ENCODE measurements at regions not wholly inside any gene's neighbourhood (a gene's known extent, or its start where the extent isn't known, plus 50 kb on each side); places are given as distances from the start of the nearest gene placed in this dataset.

- Histone ChIP-seq H3K27me3 (no peaks in the 10 kb centered on the region), H3K4me1 (no peaks in the 10 kb centered on the region), H3K4me2 (no peak overlapping the region), H3K4me3 (no peak overlapping the region), H3K36me3 (peaks cover 3% of the 10 kb centered on the region; the same call in 1 of the 2 replicates), H3K9ac (no peak overlapping the region), H4K20me1 (no peaks in the 10 kb centered on the region), H3K27ac (no peak overlapping the region), H3K9me3 (peaks cover 61% of the 10 kb centered on the region)
- no peak for TF ChIP-seq Cebpa-rat (IDR thresholded peaks at IDR 0.05)
Measured at GRCh38 chr7:22645418-22646181, 81.4 kb upstream of the IL6 start.

GRCh38 chr7:22642454-22642853, 84.5 kb upstream of the IL6 start:
- H4K20me1 ChIP-seq: no peaks in the 10 kb centered on the region
- H3K4me3 ChIP-seq: no peak overlapping the region
- peaks cover 3% of the 10 kb centered on the region; the same call in 1 of the 2 replicates for H3K36me3 ChIP-seq
- H3K9me3 ChIP-seq: peaks cover 38% of the 10 kb centered on the region
- no peak overlapping the region for H3K27ac ChIP-seq
- no peak for TF ChIP-seq Cebpa-rat (IDR thresholded peaks at IDR 0.05)
- H3K4me1 ChIP-seq: no peaks in the 10 kb centered on the region
- no peaks in the 10 kb centered on the region for H3K27me3 ChIP-seq
- no peak overlapping the region for H3K9ac ChIP-seq
- no peak overlapping the region for H3K4me2 ChIP-seq

DNA sequence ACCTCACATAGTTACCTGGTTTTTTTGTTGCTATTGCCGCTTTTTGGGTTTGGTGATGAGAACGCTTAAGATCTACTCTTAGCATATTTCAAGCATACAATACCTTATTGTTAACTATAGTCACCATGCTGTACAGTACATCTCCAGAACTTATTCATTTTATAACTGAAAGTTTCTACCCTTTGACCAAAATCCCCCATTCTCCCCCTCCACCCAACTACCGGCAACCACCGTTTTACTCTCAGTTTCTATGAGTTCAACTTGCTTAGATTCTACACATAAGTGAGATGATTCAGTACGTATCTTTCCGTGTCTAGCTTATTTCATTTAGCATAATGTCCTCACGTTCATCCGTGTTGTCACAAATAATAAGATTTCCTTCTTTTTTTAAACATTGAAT, 86.7 kb upstream of the IL6 start:
- Histone ChIP-seq H3K27ac (no peak overlapping the region), H3K4me1 (no peaks in the 10 kb centered on the region), H3K9me3 (peaks cover 16% of the 10 kb centered on the region), H4K20me1 (no peaks in the 10 kb centered on the region), H3K27me3 (no peaks in the 10 kb centered on the region), H3K9ac (no peak overlapping the region), H3K4me3 (no peak overlapping the region), H3K36me3 (peaks cover 3% of the 10 kb centered on the region; the same call in 1 of the 2 replicates), H3K4me2 (no peak overlapping the region)
- TF ChIP-seq Cebpa-rat (IDR thresholded peaks at IDR 0.05): no peak

DNA sequence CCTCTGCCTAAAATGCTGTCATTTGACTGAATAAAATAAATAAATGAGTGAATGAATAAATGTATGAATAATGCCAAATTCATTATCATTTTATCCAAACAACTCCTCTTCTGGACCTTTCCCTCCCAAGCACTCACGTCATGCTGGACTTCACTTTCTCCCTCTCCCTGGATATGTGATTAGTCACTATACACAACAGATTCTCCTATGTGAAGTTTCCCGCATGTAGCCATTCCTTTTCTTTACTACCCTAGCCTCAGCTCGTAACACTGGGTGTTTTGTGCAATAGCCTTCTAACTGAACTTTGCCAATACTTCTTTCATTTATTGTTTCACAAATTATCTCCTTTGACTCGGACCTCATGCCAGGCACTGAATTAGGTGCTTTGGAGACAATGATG, 87.6 kb upstream of the IL6 start:
- Histone ChIP-seq H3K27me3 (no peaks in the 10 kb centered on the region), H4K20me1 (no peaks in the 10 kb centered on the region), H3K9me3 (peaks cover 9% of the 10 kb centered on the region), H3K9ac (no peak overlapping the region), H3K4me2 (no peak overlapping the region), H3K4me3 (no peak overlapping the region), H3K4me1 (no peaks in the 10 kb centered on the region), H3K27ac (no peak overlapping the region), H3K36me3 (peaks cover 1% of the 10 kb centered on the region; the same call in 1 of the 2 replicates)
- no peak for TF ChIP-seq Cebpa-rat (IDR thresholded peaks at IDR 0.05)

- H3K27ac ChIP-seq: no peak overlapping the region
- no peaks in the 10 kb centered on the region; the same call in 1 of the 2 replicates for H3K9me3 ChIP-seq
- no peaks in the 10 kb centered on the region for H3K4me1 ChIP-seq
- TF ChIP-seq Cebpa-rat (IDR thresholded peaks at IDR 0.05): no peak
- H3K36me3 ChIP-seq: no peaks in the 10 kb centered on the region
- H3K4me3 ChIP-seq: no peak overlapping the region
- H3K9ac ChIP-seq: no peak overlapping the region
- H3K27me3 ChIP-seq: no peaks in the 10 kb centered on the region
- no peak overlapping the region for H3K4me2 ChIP-seq
- H4K20me1 ChIP-seq: no peaks in the 10 kb centered on the region
Measured at GRCh38 chr7:22635349-22635748, 91.7 kb upstream of the IL6 start.

GRCh38 chr7:22633954-22634474, 93.0 kb upstream of the IL6 start:
- no peaks in the 10 kb centered on the region for H3K36me3 ChIP-seq
- no peak for TF ChIP-seq Cebpa-rat (IDR thresholded peaks at IDR 0.05)
- no peak overlapping the region for H3K4me2 ChIP-seq
- H3K4me1 ChIP-seq: no peaks in the 10 kb centered on the region
- H3K9ac ChIP-seq: no peak overlapping the region
- no peaks in the 10 kb centered on the region for H4K20me1 ChIP-seq
- H3K4me3 ChIP-seq: no peak overlapping the region
- H3K9me3 ChIP-seq: no peaks in the 10 kb centered on the region; the same call in 1 of the 2 replicates
- no peaks in the 10 kb centered on the region for H3K27me3 ChIP-seq
- no peak overlapping the region for H3K27ac ChIP-seq

- Histone ChIP-seq H3K27ac (no peak overlapping the region), H3K27me3 (no peaks in the 10 kb centered on the region), H3K4me3 (no peak overlapping the region), H4K20me1 (no peaks in the 10 kb centered on the region), H3K4me1 (no peaks in the 10 kb centered on the region), H3K36me3 (no peaks in the 10 kb centered on the region), H3K9me3 (no peaks in the 10 kb centered on the region; the same call in 1 of the 2 replicates), H3K9ac (no peak overlapping the region), H3K4me2 (no peak overlapping the region)
- TF ChIP-seq Cebpa-rat (IDR thresholded peaks at IDR 0.05): no peak
Measured at GRCh38 chr7:22633286-22633953, 93.6 kb upstream of the IL6 start.

DNA sequence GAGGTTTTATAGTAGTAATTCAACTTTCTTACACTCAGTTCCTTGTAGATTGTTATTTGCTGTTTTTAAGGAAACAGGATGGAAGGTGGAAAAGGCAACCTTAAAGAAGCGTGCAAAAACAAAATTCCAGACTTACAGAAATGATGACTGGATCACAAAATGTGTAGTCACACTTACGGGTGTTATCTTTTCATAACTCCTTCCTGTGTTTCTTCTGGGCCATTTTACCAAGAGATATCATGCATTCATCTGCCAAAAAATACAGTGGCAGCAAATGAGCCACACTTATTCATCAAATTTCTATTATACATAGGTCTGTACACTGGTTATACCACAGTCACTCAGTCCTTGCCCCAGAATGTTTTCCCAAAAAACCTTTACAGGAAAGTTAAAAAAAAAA, 94.3 kb upstream of the IL6 start:
- H3K36me3 ChIP-seq: no peaks in the 10 kb centered on the region
- no peaks in the 10 kb centered on the region for H3K27me3 ChIP-seq
- H3K27ac ChIP-seq: no peak overlapping the region
- no peaks in the 10 kb centered on the region; the same call in 1 of the 2 replicates for H3K9me3 ChIP-seq
- no peak for TF ChIP-seq Cebpa-rat (IDR thresholded peaks at IDR 0.05)
- no peak overlapping the region for H3K4me2 ChIP-seq
- no peaks in the 10 kb centered on the region for H4K20me1 ChIP-seq
- no peak overlapping the region for H3K9ac ChIP-seq
- H3K4me1 ChIP-seq: no peaks in the 10 kb centered on the region
- H3K4me3 ChIP-seq: no peak overlapping the region

DNA sequence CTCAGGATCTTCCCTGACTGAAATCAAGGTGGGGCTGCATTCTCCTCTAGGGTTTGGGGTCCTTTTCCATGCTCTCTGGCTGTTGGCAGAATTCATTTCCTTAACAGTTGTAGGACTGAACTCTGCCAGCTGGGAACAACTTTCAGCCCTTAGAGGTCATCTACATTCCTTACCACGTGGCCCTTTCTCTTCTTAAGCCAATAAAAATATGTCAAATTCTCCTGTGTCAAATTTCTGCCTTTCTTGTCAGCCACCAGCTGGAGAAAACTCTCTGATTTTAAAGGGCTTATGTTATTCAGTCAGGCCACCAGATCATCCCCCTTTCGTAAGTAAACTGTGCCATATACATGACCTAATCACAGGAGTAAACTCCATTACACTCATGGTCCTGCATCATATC, 95.3 kb upstream of the IL6 start:
- no peaks in the 10 kb centered on the region for H3K4me1 ChIP-seq
- H3K4me2 ChIP-seq: no peak overlapping the region
- no peaks in the 10 kb centered on the region for H4K20me1 ChIP-seq
- H3K27me3 ChIP-seq: no peaks in the 10 kb centered on the region
- no peaks in the 10 kb centered on the region for H3K36me3 ChIP-seq
- no peak overlapping the region for H3K27ac ChIP-seq
- no peak overlapping the region for H3K4me3 ChIP-seq
- H3K9ac ChIP-seq: no peak overlapping the region
- TF ChIP-seq Cebpa-rat (IDR thresholded peaks at IDR 0.05): no peak
- no peaks in the 10 kb centered on the region for H3K9me3 ChIP-seq

DNA sequence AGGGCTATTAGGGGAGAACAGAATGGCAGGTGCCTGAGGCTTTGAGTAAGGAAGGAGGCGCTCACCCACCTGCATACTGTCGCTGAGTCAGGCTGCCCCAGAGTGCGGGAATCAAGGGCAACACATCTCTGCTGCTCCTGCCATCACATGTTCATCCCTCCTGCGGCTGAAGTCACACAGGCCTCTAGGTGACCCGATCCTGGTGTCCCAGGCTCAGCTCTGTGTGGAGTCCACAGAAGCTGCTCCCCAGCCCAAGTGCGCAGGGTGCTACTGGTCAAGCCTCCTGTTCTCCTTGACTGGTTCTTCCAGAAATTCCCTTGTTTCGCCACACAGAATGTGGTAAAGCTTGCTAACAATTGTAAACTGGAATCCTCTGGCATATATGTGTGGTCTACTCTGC, 96.9 kb upstream of the IL6 start:
- H3K9ac ChIP-seq: no peak overlapping the region
- no peak overlapping the region for H3K27ac ChIP-seq
- H4K20me1 ChIP-seq: no peaks in the 10 kb centered on the region
- H3K9me3 ChIP-seq: no peaks in the 10 kb centered on the region
- no peak for TF ChIP-seq Cebpa-rat (IDR thresholded peaks at IDR 0.05)
- H3K36me3 ChIP-seq: no peaks in the 10 kb centered on the region
- no peaks in the 10 kb centered on the region for H3K27me3 ChIP-seq
- no peak overlapping the region for H3K4me3 ChIP-seq
- H3K4me2 ChIP-seq: no peak overlapping the region
- no peaks in the 10 kb centered on the region for H3K4me1 ChIP-seq

All from BLaER1 (cell line).